Nephron (organoid): ENCODE measurements at regions not wholly inside any gene's neighbourhood (a gene's known extent, or its start where the extent isn't known, plus 50 kb on each side); places are given as distances from the start of the nearest gene placed in this dataset.

Source experiments
- H3K27ac Mint-ChIP-seq, 3 experiments: 2 replicates each; pipeline ENCODE4 v1.8.0; 2020; ENCODE audit warnings: mixed read lengths in 3 of 3, mild to moderate bottlenecking in 2 of 3, moderate library complexity in 1 of 3
- H3K27me3 Mint-ChIP-seq: 2 replicates; pipeline ENCODE4 v1.8.0; 2021; ENCODE audit warnings: low read depth, mild to moderate bottlenecking, moderate library complexity, mixed read lengths
- H3K36me3 Mint-ChIP-seq: 2 replicates; pipeline ENCODE4 v1.8.0; 2020; ENCODE audit warnings: low read depth, mixed read lengths
- H3K4me1 Mint-ChIP-seq: 2 replicates; pipeline ENCODE4 v1.8.0; 2020; ENCODE audit warnings: mixed read lengths
- H3K4me3 Mint-ChIP-seq, 3 experiments: 2 replicates each; pipeline ENCODE4 v1.8.0; 2020; ENCODE audit warnings: mild to moderate bottlenecking in 3 of 3, mixed read lengths in 3 of 3, moderate library complexity in 2 of 3
- H3K9me3 Mint-ChIP-seq: 2 replicates; pipeline ENCODE4 v1.8.0; 2020; ENCODE audit warnings: mixed read lengths
- TF ChIP-seq, protein P1 (sequence below), 3 experiments: fragments of 200-600 bp; sonication (generic); IDR thresholded peaks; one replicate each; pipeline ENCODE4 v1.5.0; 2021; ENCODE audit warnings: antibody characterized with exemption in 3 of 3; ENCODE audit not compliant: unreplicated experiment in 3 of 3

DNA sequence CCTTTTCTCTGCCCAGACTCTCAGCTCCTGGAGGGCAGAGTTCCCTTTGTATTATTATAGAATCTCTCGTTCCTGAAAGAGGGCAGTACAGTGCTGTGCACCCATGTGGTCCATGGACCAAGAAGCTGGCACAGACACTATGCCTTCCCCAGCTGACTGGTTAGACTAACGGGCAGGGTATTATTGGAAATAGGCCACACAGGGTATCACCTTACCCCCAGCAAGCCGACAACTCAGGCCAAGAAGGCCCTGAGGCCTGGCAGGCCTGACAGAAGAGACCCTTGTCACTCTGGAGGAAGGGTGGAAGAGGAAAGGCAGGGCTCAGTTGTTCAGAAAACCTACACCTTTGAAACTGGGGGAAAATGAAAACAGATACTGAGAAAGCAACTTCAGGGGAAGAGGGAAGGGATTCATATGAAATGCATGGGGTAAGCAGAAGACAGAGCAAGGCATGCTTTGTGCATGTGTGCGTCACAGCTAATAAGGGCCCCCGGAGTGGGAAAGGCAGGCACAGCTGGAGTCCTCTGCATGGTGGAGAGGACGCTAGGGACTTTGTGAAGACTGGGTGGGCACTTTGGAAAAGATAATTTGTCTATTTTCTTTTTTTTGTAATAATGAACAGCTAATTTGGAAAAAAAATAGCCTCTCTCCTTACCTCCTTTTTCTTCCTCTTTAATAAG is 476.8 kb upstream of the CELF4 start:
- peaks cover 31% of the 10 kb centered on the region for H3K4me1 Mint-ChIP-seq
- H3K4me3 Mint-ChIP-seq: no peak overlapping the region
- peaks cover 5% of the 10 kb centered on the region for H3K27me3 Mint-ChIP-seq
- H3K9me3 Mint-ChIP-seq: no peaks in the 10 kb centered on the region
- no peaks in the 10 kb centered on the region for H3K36me3 Mint-ChIP-seq
- peak overlapping the region in 1 of 3 experiments; percentile 1 for H3K27ac Mint-ChIP-seq
- TF ChIP-seq, protein P1, sequence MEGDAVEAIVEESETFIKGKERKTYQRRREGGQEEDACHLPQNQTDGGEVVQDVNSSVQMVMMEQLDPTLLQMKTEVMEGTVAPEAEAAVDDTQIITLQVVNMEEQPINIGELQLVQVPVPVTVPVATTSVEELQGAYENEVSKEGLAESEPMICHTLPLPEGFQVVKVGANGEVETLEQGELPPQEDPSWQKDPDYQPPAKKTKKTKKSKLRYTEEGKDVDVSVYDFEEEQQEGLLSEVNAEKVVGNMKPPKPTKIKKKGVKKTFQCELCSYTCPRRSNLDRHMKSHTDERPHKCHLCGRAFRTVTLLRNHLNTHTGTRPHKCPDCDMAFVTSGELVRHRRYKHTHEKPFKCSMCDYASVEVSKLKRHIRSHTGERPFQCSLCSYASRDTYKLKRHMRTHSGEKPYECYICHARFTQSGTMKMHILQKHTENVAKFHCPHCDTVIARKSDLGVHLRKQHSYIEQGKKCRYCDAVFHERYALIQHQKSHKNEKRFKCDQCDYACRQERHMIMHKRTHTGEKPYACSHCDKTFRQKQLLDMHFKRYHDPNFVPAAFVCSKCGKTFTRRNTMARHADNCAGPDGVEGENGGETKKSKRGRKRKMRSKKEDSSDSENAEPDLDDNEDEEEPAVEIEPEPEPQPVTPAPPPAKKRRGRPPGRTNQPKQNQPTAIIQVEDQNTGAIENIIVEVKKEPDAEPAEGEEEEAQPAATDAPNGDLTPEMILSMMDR (IDR thresholded peaks at IDR 0.05; ENCODE audit: unreplicated experiment in 3 of 3): no peak

DNA sequence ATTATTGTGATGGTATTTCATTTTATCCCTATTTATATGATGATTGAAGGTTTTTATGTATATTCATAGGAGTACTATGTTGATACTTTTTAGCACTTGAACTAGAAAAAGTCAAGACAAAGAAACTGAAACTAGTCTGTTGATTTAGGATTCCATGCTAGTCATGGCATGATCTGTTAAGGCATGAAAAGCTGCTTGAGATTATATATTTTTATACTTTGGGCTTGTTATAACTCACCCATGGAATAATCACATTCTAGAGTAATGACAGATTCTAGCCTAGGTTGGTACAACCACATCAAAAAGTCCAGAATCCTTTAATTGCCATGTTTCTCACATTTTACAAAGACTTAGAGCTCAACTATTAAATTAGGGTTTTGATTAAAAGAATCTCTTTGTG is 472.6 kb upstream of the CELF4 start:
- H3K4me1 Mint-ChIP-seq: peaks cover 28% of the 10 kb centered on the region
- no peak overlapping the region for H3K27ac Mint-ChIP-seq
- no peak overlapping the region for H3K4me3 Mint-ChIP-seq

DNA sequence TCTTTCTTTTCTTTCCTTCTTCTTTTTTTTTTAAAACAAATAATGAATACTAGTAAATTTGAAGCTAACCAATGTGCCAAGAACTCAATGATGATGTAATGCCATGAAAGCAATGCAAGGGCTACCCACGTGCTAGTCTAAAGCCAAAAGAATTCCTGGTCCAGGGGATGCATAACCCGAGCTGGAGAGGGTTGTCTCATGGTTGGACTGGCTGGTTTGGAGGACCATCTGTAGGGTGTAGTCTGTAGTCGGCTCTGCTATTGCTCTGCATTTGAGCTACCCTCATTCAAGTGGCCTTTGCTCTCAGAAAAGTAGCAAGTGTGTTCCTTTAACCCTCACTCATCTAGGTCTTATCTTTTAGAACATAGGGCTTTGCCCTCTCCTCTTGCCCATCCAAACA is 469.6 kb upstream of the CELF4 start:
- Mint-ChIP-seq H3K4me3 (no peak overlapping the region), H3K27me3 (peaks cover 5% of the 10 kb centered on the region), H3K27ac (no peak overlapping the region), H3K36me3 (no peaks in the 10 kb centered on the region), H3K4me1 (peaks cover 7% of the 10 kb centered on the region), H3K9me3 (no peaks in the 10 kb centered on the region)
- TF ChIP-seq, protein P1 (IDR thresholded peaks at IDR 0.05; ENCODE audit: unreplicated experiment in 3 of 3): no peak

More for the DNA sequence above, 472.6 kb upstream of the CELF4 start:
- no peaks in the 10 kb centered on the region for H3K36me3 Mint-ChIP-seq
- H3K9me3 Mint-ChIP-seq: no peaks in the 10 kb centered on the region
- H3K27me3 Mint-ChIP-seq: peaks cover 5% of the 10 kb centered on the region
- TF ChIP-seq, protein P1 (IDR thresholded peaks at IDR 0.05; ENCODE audit: unreplicated experiment in 3 of 3): no peak

DNA sequence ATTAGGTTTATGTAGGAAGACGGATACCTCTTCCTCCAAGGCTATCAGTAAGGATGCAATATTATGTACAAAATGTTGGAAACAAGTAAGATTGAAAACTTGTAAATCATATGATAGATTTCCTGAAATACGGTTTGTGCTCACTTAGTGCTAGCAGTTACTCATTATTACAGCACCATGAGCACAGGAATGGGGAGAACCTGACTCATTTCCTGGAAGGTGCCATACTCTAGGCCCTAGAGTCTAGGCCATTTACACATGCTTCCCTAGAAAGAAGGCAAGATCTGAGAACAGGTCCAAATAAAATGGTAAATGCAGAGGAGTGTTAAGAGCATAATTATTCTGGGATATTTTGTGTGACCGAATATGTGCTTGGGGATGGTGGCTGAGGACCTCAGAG is 467.7 kb upstream of the CELF4 start:
- TF ChIP-seq, protein P1 (IDR thresholded peaks at IDR 0.05; ENCODE audit: unreplicated experiment in 3 of 3): no peak
- H3K9me3 Mint-ChIP-seq: no peaks in the 10 kb centered on the region
- no peaks in the 10 kb centered on the region for H3K36me3 Mint-ChIP-seq
- no peaks in the 10 kb centered on the region for H3K4me1 Mint-ChIP-seq
- H3K27ac Mint-ChIP-seq: no peak overlapping the region
- H3K4me3 Mint-ChIP-seq: no peak overlapping the region
- peaks cover 6% of the 10 kb centered on the region for H3K27me3 Mint-ChIP-seq

DNA sequence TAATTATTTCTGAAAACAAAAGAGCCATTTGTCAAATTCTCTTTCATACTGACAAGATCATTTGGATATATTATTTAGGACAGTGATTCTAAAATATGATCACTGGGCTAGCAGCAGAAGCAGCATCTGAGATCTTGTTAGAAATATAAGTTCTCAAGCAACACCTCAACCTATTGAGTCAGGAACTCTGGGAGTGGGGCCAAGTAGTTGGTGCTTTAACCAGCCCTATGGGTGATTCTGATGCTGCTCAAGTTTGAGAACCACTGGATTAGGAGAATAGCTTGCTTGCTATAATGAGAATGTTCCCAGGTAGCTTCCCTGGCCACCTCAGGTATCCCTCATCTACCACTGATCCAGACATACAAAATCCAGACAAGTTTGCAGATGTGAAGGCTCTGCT is 466.9 kb upstream of the CELF4 start:
- no peaks in the 10 kb centered on the region for H3K36me3 Mint-ChIP-seq
- H3K27ac Mint-ChIP-seq: no peak overlapping the region
- TF ChIP-seq, protein P1 (IDR thresholded peaks at IDR 0.05; ENCODE audit: unreplicated experiment in 3 of 3): no peak
- H3K4me1 Mint-ChIP-seq: no peaks in the 10 kb centered on the region
- H3K9me3 Mint-ChIP-seq: no peaks in the 10 kb centered on the region
- H3K4me3 Mint-ChIP-seq: no peak overlapping the region
- peaks cover 6% of the 10 kb centered on the region for H3K27me3 Mint-ChIP-seq

DNA sequence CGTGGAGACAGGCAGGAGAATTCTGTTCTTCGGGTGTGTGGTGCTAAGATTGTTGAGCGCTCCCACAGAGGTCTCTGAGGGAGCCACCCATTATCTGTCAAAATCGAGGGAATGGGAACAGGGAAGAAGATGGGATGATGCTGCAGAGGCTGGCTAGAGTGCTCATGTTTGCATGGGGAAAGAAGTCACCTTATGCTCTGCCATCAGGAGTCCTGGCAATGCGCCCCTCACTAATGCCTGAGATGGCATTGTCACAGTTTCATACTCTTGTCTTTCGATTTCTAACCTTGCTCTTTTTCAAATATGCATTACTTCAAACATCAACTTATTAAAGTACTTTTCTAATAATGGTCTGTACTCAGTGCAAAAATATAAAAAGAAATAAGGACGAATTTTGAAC is 463.3 kb upstream of the CELF4 start:
- H3K36me3 Mint-ChIP-seq: no peaks in the 10 kb centered on the region
- TF ChIP-seq, protein P1 (IDR thresholded peaks at IDR 0.05; ENCODE audit: unreplicated experiment in 3 of 3): no peak
- no peaks in the 10 kb centered on the region for H3K4me1 Mint-ChIP-seq
- no peak overlapping the region for H3K4me3 Mint-ChIP-seq
- H3K27ac Mint-ChIP-seq: no peak overlapping the region
- H3K27me3 Mint-ChIP-seq: peaks cover 13% of the 10 kb centered on the region
- H3K9me3 Mint-ChIP-seq: no peaks in the 10 kb centered on the region
